Right lobe of liver (tissue), 6 donors: ENCODE measurements at regions not wholly inside any gene's neighbourhood (a gene's known extent, or its start where the extent isn't known, plus 50 kb on each side); places are given as distances from the start of the nearest gene placed in this dataset.

ENCODE experiments used
- ATAC-seq, 4 donors: fragments of 200-7000 bp; cut with Tn5 transposase; one replicate each; pipeline ENCODE4 v1.9.1; 2020; ENCODE audit warnings: mild to moderate bottlenecking in 4 of 4, moderate library complexity in 4 of 4
- DNase-seq, 3 donors: peaks; one replicate each; pipeline ENCODE4 v3.0.0-alpha.2; 2020
- H3K27ac ChIP-seq, 3 donors: fragments of 200-600 bp; one replicate each; pipeline ENCODE4 v1.8.0; 2022
- H3K27me3 ChIP-seq, 2 donors: fragments of 200-600 bp; one replicate each; pipeline ENCODE4 v1.8.0; 2022
- H3K36me3 ChIP-seq, 4 donors: fragments of 200-600 bp; sonication (generic) in 1 of 4; one replicate each; pipeline versions ENCODE4 v1.5.1 to v1.8.0; 2017 to 2022; ENCODE audit warnings: control low read depth in 1 of 4
- H3K4me1 ChIP-seq, 4 donors: fragments of 200-600 bp; sonication (generic) in 1 of 4; one replicate each; pipeline versions ENCODE4 v1.5.1 to v1.8.0; 2017 to 2022; ENCODE audit warnings: control low read depth in 1 of 4
- H3K4me3 ChIP-seq, 3 donors: fragments of 200-600 bp; one replicate each; pipeline ENCODE4 v1.8.0; 2022
- H3K9me3 ChIP-seq, 4 donors: fragments of 200-600 bp; sonication (generic) in 1 of 4; one replicate each; pipeline versions ENCODE4 v1.5.1 to v1.8.0; 2017 to 2022; ENCODE audit warnings: control low read depth in 1 of 4
- CTCF ChIP-seq, 4 donors: fragments of 200-600 bp in 3 of 4; fragments of 450-650 bp in 1 of 4; IDR thresholded peaks; one replicate each; pipeline versions ENCODE4 v1.5.1 to v1.8.0; 2016 to 2022; ENCODE audit warnings: antibody characterized with exemption in 4 of 4, mild to moderate bottlenecking in 2 of 4
- POLR2A ChIP-seq: fragments of 450-650 bp; IDR thresholded peaks from one replicate; pipeline ENCODE4 v1.6.1; 2017; ENCODE audit warnings: antibody characterized with exemption, mild to moderate bottlenecking
- WGBS: methylation state at CpG from one replicate; pipeline ENCODE4 v1.1.6; 2018; ENCODE audit warnings: low coverage, low lambda C conversion rate; ENCODE audit not compliant: insufficient coverage; ENCODE audit errors: missing lambda C conversion rate; 5-methylcytosine and 5-hydroxymethylcytosine counted together
- intact Hi-C, 2 donors: fragments of 100-400 bp; cut with DNase I; formaldehyde crosslinking; loops; one replicate each; pipeline versions ENCODE4 v1.11.2 to v1.14.1; 2022
- donor health status: DM: no; HTN: yes; CAD: no.
- donor health status: DM: no; HTN: no; CAD: no.
- donor health status: DM: no; HTN: no; CAD: no.
- donor health status: DM: no; HTN: yes; CAD: no.
- donor health status: DM: no; HTN: yes; CAD: no.

- WGBS, result 91% methylated on average over 4 of the region's 4 CpGs
- ATAC-seq (no peak), DNase-seq (no peak)
- TF ChIP-seq POLR2A (no peak), CTCF (IDR thresholded peaks at IDR 0.05) (no peak)
- no peaks in the 10 kb centered on the region for H3K4me1 ChIP-seq
- H3K4me3 ChIP-seq, result no peak overlapping the region
- no peaks in the 10 kb centered on the region for H3K27me3 ChIP-seq
- no peak overlapping the region for H3K27ac ChIP-seq
- H3K36me3 ChIP-seq, result no peaks in the 10 kb centered on the region
- intact Hi-C loops, result no loop called here
- H3K9me3 ChIP-seq, result no peaks in the 10 kb centered on the region
These were observed 348.7 kb downstream of the CD83 start for GRCh38 chr6:14466278-14466677.

GRCh38 chr6:14467591-14467990 lies 350.0 kb downstream of the CD83 start:
- no peak for ATAC-seq

GRCh38 chr6:14468647-14469321 lies 351.2 kb downstream of the CD83 start:
- no peak for TF ChIP-seq CTCF (IDR thresholded peaks at IDR 0.05)
- no peak for TF ChIP-seq POLR2A
- Histone ChIP-seq H3K36me3 (no peaks in the 10 kb centered on the region), H3K27me3 (no peaks in the 10 kb centered on the region), H3K9me3 (no peaks in the 10 kb centered on the region), H3K4me3 (no peak overlapping the region), H3K4me1 (no peaks in the 10 kb centered on the region), H3K27ac (no peak overlapping the region)
- intact Hi-C loops, result no loop called here
- ATAC-seq, result no peak
- no peak for DNase-seq
- WGBS, result 94% methylated on average over 4 of the region's 4 CpGs

More at GRCh38 chr6:14467591-14467990, 350.0 kb downstream of the CD83 start:
- Histone ChIP-seq H3K4me1 (no peaks in the 10 kb centered on the region), H3K27ac (no peak overlapping the region), H3K36me3 (no peaks in the 10 kb centered on the region), H3K27me3 (no peaks in the 10 kb centered on the region), H3K9me3 (no peaks in the 10 kb centered on the region), H3K4me3 (no peak overlapping the region)
- DNase-seq, result no peak
- WGBS, result 78% methylated on average over 2 of the region's 2 CpGs
- TF ChIP-seq POLR2A, result no peak
- TF ChIP-seq CTCF (IDR thresholded peaks at IDR 0.05), result no peak
- intact Hi-C loops, result no loop called here

- intact Hi-C loops, result no loop called here
- Histone ChIP-seq H3K27me3 (no peaks in the 10 kb centered on the region), H3K4me3 (no peak overlapping the region), H3K36me3 (no peaks in the 10 kb centered on the region), H3K9me3 (no peaks in the 10 kb centered on the region), H3K27ac (no peak overlapping the region), H3K4me1 (no peaks in the 10 kb centered on the region)
- DNase-seq (no peak), ATAC-seq (no peak)
- WGBS, result 74% methylated on average over 3 of the region's 3 CpGs
- TF ChIP-seq CTCF (IDR thresholded peaks at IDR 0.05) (no peak), POLR2A (no peak)
These were observed 352.5 kb downstream of the CD83 start for GRCh38 chr6:14470101-14470500.
